ENCODE measurements at regions not wholly inside any gene's neighbourhood (a gene's known extent, or its start where the extent isn't known, plus 50 kb on each side); places are given as distances from the start of the nearest gene placed in this dataset.
"Not testable (repeated sequence)": the region's sequence is repeated elsewhere in the genome, so short reads cannot be mapped to it uniquely, and the experiment has no call there.

DNA sequence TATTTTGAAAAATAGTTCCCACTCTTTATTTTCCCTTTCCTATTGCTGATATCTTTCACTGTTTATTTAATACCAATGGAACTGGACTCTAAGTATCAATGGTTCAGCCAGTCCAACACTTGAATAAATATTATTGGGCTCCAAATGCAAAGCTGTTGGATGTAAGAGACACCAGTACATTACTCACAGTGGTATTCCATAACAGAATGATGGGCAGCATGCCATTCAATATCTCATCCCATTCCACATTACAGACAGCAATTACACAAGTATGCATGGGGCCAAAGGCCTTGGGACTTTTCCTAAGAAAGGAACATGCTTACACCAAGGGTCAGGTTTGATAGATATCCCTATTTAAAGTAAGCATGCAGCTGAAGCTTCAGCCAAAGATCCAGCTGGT is 231.9 kb downstream of the RND3 start:
- Histone ChIP-seq H3K79me2 (ENCODE audit: insufficient read depth, low read length) (no peaks in the 10 kb centered on the region), H3F3A (ENCODE audit: low read depth) (no peaks in the 10 kb centered on the region), H3K4me1 (ENCODE audit: insufficient read depth, low read length, poor library complexity, severe bottlenecking) (peaks cover 13% of the 10 kb centered on the region), H3K9me3 (ENCODE audit: insufficient read depth, low read depth, low read length) (no peaks in the 10 kb centered on the region), H3K9ac (ENCODE audit: low read depth, low read length, poor library complexity, severe bottlenecking) (no peak overlapping the region), H3K36me3 (ENCODE audit: insufficient read depth, low read length) (no peaks in the 10 kb centered on the region), H3K4me2 (ENCODE audit: low read depth, low read length, poor library complexity, severe bottlenecking) (no peak overlapping the region), H3K4me3 (ENCODE audit: low read length, poor library complexity, severe bottlenecking) (no peak overlapping the region), H3K27me3 (ENCODE audit: insufficient read depth, low read length, poor library complexity, severe bottlenecking) (no peaks in the 10 kb centered on the region), H2AFZ (ENCODE audit: low read length) (no peak overlapping the region), H4K20me1 (ENCODE audit: insufficient read depth, low read length, poor library complexity, severe bottlenecking) (no peaks in the 10 kb centered on the region), H3K9me2 (replicated peaks; ENCODE audit: low read depth, low read length) (no peaks in the 10 kb centered on the region)
- TF ChIP-seq EZH2phosphoT487 (IDR thresholded peaks at IDR 0.05; ENCODE audit: borderline replicate concordance): no peak
- TF ChIP-seq, protein P1, sequence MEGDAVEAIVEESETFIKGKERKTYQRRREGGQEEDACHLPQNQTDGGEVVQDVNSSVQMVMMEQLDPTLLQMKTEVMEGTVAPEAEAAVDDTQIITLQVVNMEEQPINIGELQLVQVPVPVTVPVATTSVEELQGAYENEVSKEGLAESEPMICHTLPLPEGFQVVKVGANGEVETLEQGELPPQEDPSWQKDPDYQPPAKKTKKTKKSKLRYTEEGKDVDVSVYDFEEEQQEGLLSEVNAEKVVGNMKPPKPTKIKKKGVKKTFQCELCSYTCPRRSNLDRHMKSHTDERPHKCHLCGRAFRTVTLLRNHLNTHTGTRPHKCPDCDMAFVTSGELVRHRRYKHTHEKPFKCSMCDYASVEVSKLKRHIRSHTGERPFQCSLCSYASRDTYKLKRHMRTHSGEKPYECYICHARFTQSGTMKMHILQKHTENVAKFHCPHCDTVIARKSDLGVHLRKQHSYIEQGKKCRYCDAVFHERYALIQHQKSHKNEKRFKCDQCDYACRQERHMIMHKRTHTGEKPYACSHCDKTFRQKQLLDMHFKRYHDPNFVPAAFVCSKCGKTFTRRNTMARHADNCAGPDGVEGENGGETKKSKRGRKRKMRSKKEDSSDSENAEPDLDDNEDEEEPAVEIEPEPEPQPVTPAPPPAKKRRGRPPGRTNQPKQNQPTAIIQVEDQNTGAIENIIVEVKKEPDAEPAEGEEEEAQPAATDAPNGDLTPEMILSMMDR (conservative IDR thresholded peaks at IDR 0.05; ENCODE audit: low read length): no peak

DNA sequence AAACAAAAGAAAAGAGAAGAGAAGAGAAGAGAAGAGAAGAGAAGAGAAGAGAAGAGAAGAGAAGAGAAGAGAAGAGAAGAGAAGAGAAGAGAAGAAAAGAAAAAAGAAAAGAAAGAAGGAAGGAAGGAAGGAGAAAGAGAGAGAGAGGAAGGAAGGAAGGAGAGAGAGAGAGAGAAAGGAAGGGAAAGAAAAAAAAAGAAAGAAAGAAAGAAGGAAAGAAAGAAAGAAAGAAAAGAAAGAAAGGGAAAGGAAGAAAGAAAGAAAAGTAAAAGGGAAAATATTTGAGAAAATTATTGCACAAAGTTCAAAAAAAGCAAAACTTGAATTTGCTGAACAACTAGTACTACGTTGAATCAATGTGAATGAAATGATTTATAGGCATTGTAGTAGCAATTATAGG is 237.7 kb downstream of the RND3 start:
- H3K79me2 ChIP-seq (ENCODE audit: insufficient read depth, low read length); H3K27me3 ChIP-seq (ENCODE audit: insufficient read depth, low read length, poor library complexity, severe bottlenecking); H3K9me2 ChIP-seq (replicated peaks; ENCODE audit: low read depth, low read length); H3K4me1 ChIP-seq (ENCODE audit: insufficient read depth, low read length, poor library complexity, severe bottlenecking); H3K9me3 ChIP-seq (ENCODE audit: insufficient read depth, low read depth, low read length); H3K36me3 ChIP-seq (ENCODE audit: insufficient read depth, low read length); H3K9ac ChIP-seq (ENCODE audit: low read depth, low read length, poor library complexity, severe bottlenecking); H4K20me1 ChIP-seq (ENCODE audit: insufficient read depth, low read length, poor library complexity, severe bottlenecking); H3K4me3 ChIP-seq (ENCODE audit: low read length, poor library complexity, severe bottlenecking); H3K4me2 ChIP-seq (ENCODE audit: low read depth, low read length, poor library complexity, severe bottlenecking); H2AFZ ChIP-seq (ENCODE audit: low read length); H3F3A ChIP-seq (ENCODE audit: low read depth): not testable (repeated sequence)

DNA sequence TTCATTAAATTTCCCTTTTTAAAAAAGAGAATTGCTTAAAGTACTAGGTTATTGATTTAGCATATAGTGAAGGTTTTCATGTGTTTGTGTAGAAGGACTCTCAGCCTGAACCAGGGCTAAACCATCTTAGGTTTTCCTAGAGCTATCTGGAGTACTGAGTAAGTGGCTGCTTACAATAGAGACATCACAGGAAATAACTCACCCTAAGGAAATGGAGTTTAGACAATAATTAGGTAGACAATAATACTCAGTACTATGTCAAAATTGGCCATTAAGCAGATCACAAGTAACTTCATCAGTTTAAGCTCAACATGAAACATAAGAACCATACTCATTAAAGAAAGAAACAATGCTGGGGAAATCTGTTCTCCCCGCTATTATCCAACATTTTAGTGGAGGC is 240.0 kb downstream of the RND3 start:
- H3K9ac ChIP-seq (ENCODE audit: low read depth, low read length, poor library complexity, severe bottlenecking): no peak overlapping the region
- no peak overlapping the region for H3K4me3 ChIP-seq (ENCODE audit: low read length, poor library complexity, severe bottlenecking)
- no peak overlapping the region for H2AFZ ChIP-seq (ENCODE audit: low read length)
- H3K4me1 ChIP-seq (ENCODE audit: insufficient read depth, low read length, poor library complexity, severe bottlenecking): no peaks in the 10 kb centered on the region
- no peaks in the 10 kb centered on the region for H3K79me2 ChIP-seq (ENCODE audit: insufficient read depth, low read length)
- H3K36me3 ChIP-seq (ENCODE audit: insufficient read depth, low read length): no peaks in the 10 kb centered on the region
- H3K4me2 ChIP-seq (ENCODE audit: low read depth, low read length, poor library complexity, severe bottlenecking): no peak overlapping the region
- no peaks in the 10 kb centered on the region for H4K20me1 ChIP-seq (ENCODE audit: insufficient read depth, low read length, poor library complexity, severe bottlenecking)
- no peaks in the 10 kb centered on the region for H3F3A ChIP-seq (ENCODE audit: low read depth)
- no peaks in the 10 kb centered on the region for H3K27me3 ChIP-seq (ENCODE audit: insufficient read depth, low read length, poor library complexity, severe bottlenecking)
- no peaks in the 10 kb centered on the region for H3K9me3 ChIP-seq (ENCODE audit: insufficient read depth, low read depth, low read length)
- H3K9me2 ChIP-seq (replicated peaks; ENCODE audit: low read depth, low read length): no peaks in the 10 kb centered on the region
- TF ChIP-seq, protein P1 (conservative IDR thresholded peaks at IDR 0.05; ENCODE audit: low read length): no peak

DNA sequence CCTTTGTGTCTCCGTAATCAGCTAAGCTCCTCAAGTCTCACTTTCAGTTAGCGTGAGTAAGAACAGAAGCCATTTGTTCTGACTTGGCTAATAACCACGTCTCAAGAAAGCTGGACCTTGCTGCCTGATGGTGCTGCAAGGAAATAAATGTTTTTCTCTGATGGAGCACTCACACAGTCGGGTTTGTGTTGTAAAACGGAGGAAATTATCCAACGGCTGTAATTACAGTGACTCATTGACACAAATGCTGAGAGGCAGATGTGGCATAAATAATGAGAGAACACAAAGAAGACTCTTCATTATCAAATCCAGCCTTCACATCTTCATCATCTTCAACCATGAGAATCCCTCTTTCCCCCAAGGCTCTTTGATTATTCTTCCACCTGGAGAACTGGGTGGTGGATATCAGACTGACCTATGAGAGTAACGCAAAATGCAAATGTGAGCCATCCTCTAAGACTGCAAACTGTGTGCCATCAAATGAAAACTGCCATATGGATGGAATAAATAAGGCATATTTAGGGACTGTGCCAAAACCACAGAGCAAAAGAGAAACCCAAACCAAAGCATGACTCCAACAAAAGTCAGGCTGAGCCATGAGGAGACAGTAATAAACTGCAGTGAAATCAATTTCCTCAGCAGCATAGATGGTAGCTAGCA is 252.6 kb downstream of the RND3 start:
- Histone ChIP-seq H3K9me3 (ENCODE audit: insufficient read depth, low read depth, low read length) (no peaks in the 10 kb centered on the region), H3K4me3 (ENCODE audit: low read length, poor library complexity, severe bottlenecking) (no peak overlapping the region), H2AFZ (ENCODE audit: low read length) (peak overlapping the region; percentile 54; the same call in 1 of the 2 replicates), H3K9me2 (replicated peaks; ENCODE audit: low read depth, low read length) (no peaks in the 10 kb centered on the region), H3K4me2 (ENCODE audit: low read depth, low read length, poor library complexity, severe bottlenecking) (peak overlapping the region; percentile 57), H4K20me1 (ENCODE audit: insufficient read depth, low read length, poor library complexity, severe bottlenecking) (no peaks in the 10 kb centered on the region), H3K27me3 (ENCODE audit: insufficient read depth, low read length, poor library complexity, severe bottlenecking) (no peaks in the 10 kb centered on the region), H3K79me2 (ENCODE audit: insufficient read depth, low read length) (no peaks in the 10 kb centered on the region), H3K9ac (ENCODE audit: low read depth, low read length, poor library complexity, severe bottlenecking) (no peak overlapping the region), H3F3A (ENCODE audit: low read depth) (no peaks in the 10 kb centered on the region), H3K36me3 (ENCODE audit: insufficient read depth, low read length) (no peaks in the 10 kb centered on the region), H3K4me1 (ENCODE audit: insufficient read depth, low read length, poor library complexity, severe bottlenecking) (peaks cover 14% of the 10 kb centered on the region)
- TF ChIP-seq EZH2phosphoT487 (IDR thresholded peaks at IDR 0.05; ENCODE audit: borderline replicate concordance): no peak
- TF ChIP-seq, protein P1 (conservative IDR thresholded peaks at IDR 0.05; ENCODE audit: low read length): no peak

All from Loucy (cell line).